ENCODE measurements at regions not wholly inside any gene's neighbourhood (a gene's known extent, or its start where the extent isn't known, plus 50 kb on each side); places are given as distances from the start of the nearest gene placed in this dataset.

DNA sequence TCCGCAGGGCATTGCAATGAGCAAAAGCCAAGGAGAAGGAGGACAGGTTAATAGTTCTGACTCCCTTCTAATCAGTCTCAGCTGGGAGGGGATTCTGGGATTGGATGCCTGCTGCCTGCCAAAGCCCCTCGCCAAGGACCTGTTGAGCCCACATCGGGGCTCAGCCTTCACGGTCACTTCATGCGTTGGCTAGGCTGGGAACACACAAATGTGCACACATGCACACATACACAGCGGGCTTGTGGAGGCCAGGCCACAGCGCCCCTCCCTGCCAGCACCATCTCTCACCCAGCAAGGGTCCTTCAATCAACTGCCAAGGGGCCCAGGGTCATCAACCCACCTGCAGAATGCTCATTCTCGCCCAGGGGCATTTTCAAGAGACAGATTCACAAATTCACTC, 113.9 kb downstream of the C5orf15 start:
- DNase-seq: no peak

DNA sequence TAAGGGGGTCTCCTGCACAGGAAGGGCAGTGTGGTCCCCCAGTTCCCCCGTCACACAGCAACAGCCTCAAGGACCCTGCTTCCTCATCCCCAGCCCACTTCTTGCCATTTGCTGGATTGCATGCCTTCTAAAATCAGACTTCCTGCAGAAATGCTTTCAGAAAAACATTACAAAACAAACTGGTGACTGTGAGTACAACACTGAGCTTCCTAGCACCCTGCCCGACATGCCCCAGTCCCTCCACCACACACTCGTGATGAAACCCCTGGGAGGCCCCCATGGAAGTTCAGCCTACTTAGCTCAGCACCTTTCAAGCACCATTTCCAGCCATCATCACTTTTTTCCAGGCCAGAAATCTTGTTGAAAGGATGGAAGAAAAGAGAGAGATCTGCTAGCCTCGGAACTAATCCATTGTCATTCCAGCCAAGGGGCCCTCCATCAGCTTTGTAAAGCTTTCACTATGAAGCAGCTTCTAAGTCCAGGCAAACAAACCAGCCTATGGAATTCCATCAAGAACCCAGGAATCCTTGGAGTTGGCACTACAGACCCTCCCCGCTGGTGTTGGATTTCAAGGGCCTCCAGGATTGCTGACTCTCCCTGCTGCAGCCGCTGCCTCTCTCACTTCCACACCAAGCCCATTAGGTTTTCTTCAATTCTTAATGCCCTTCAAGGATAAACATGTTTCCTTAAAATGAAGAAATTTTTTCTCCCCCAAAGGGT, 114.6 kb downstream of the C5orf15 start:
- DNase-seq: no peak

DNA sequence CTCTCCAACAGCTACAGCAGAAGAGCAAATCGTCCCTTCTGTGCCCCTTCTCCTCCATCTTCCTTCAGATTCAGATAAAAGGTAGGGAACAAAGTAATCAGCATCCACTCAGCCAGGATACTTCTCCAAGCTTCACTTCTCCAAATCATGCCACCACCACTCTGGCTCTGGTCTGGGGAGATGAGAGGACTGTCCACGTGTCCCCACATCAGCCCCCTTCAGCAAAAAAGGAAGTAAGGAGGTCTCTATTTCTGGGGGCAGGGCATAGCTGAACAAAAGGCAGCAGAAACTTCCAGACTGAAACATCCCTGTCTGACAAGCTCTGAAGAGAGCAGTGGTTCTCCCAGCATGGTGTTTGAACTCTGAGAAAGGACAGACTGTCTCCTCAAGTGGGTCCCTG, 116.9 kb downstream of the C5orf15 start:
- no peak for DNase-seq

DNA sequence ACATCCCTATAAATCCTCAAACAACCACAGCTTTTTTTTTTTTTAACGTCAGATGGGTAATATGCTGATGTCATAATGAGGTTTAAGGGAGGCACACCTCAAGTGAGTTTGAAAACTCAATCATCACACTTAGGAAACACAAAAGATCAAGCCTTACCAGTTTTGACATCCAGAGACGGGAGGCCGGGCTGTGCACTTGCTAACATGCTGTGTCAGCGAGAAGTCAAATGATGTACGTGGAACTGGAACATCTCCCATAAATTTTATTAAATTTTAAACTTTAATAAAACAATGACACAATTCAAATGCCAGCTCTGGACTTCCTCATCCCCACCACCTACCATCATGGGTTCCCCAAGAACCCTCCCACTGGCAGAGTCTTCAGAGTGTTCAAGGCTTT, 117.6 kb downstream of the C5orf15 start:
- no peak for DNase-seq

DNA sequence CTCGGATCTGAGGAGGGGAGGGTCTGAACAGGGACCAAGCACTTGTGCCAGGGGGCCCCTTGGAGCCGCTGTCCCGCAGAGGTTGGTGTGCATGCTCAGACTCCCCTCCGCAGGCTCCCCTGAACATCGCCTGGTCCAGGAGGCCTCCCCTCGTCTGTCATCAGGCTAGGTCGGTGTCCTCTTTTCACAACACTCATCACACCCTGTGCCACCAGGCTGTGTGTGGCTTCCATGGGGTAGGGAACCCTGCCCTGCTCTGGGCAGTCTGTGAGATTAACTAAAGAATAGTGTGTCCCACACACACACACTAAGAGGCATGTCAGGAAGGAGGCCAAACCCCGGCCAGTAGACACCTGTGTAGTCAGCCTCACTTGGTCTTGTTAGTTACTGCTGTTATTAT, 119.3 kb downstream of the C5orf15 start:
- no peak for DNase-seq

DNA sequence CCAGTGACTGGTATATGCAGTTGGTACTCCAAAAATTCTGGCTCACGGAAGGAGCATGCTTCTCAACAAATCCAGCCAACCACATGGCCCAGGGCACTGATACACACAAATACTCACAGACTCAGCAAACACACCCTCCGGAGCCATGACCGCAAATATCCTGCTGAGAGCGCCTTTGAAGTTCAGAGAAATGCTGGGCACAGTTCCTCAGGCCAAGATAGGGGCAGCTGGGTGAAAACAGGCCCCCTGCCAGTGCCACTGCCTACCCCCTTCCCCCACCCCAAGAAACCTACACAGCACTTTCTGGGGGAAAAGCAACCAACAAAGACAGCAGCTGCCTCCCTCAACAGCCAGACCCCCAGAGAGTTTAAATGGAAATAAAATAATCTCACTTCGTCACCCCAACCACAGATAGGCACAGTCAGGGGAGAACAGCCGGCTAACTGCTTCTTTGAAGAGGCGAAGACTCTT, 120.0 kb downstream of the C5orf15 start:
- DNase-seq: no peak

DNA sequence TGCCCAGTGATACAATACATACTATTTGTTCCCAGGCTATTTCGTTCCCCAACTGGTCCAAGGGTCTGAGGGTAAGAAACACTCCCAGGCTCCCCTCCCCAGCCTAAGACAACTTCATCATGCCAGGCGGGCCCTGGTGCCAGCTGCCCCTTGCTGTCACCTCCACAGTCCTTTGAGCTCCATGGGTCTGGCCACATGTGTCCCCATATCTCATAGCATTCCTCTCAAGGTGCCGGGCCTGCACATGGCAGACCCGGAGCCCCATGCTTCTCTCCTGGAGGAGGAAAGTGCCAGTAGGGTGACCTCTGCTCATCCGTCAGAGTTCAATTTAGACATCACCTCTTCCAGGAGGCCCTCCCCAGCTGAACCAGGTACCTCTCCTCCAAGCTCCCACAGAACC, 120.5 kb downstream of the C5orf15 start:
- DNase-seq: no peak

DNA sequence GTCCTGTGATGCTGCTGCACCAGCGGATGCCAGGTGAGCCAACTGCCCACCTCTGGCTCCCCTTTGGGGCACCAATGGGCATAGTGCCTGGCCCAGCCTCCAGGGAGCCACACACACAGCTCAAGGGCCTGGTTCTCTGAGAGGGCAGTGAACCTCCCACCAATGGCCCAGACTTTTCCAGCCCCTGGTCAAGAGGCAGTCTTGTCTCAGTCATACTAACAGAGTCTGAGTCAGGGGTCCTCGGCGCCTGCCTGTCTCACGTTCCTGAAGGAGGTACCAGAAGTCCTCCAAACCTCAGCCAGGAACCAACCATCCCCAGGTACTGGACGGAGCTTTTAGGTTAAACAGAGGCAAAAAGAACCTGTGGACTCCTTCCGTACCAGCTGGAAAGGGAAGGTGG, 121.1 kb downstream of the C5orf15 start:
- DNase-seq: no peak

DNA sequence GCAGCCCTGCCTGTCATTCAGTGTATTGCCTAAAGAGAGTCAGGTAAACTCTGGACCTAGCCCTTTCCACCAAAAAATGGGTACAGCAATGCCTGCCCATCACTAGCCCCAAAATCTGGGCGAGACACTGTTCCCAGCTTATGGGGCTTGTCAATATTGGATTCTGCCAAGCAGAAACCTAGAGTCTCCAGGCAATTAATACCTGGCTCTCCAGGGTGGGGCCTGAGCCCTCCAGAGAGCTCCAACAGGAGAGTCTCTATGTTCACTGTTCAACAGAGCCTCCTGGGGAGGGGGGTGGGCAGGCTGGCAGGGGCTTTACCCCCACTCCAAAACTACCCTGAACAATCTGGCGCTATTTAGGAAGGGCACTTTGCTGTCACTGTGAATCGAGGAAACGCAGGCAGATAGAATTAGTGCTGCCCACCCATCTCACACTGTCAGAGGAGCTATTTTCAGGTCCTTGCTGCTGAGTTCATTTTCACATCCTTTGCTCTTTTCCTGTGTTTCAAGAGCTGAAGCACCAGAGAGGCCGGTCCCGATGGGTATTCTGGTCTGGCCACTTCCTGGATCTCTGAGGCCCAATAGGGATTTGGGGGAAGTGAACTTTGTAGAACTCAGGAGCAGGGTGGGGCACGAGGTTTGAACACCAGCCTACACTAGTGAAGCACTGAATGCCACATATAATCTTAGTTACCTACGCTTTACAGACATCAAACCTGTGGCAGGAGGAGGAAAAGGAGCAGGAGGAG, 121.8 kb downstream of the C5orf15 start:
- DNase-seq: no peak

DNA sequence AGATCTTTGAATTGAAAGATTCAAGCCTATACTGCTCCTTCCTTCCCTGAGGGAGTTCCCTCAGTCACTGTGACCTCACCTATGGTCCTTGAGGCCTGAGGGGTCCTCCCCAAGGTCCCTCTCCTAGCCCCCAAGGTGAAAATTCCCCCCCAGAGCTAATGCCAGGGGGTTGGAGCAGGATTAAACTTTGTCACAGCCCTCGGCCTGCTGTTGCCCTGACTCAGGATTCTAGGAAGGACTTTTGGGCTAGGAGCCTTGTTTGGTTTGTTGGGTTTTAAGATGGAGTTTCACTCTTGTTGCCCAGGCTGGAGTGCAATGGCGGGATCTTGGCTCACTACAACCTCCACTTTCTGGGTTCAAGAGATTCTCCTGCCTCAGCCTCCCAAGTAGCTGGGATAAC, 123.2 kb downstream of the C5orf15 start:
- no peak for DNase-seq

DNA sequence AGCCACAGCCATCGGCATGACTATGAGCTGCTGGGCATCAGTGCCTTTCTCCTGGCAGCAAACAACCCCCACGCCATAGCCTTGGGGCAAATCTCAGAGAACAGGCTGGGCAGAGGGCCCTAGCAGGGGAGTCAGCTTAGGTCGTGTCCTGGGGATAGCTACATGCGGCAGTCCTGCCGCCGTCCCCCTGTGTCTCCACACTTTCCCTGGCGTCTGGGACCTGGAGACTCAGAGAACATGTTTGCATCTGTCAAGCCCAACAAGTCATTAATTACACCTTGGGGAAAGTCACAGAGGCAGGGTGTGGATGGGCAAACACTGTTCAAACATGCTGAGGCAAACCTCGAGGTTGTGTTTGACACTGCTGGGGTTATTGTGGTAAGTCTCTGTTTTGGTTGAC, 123.6 kb downstream of the C5orf15 start:
- DNase-seq: no peak

DNA sequence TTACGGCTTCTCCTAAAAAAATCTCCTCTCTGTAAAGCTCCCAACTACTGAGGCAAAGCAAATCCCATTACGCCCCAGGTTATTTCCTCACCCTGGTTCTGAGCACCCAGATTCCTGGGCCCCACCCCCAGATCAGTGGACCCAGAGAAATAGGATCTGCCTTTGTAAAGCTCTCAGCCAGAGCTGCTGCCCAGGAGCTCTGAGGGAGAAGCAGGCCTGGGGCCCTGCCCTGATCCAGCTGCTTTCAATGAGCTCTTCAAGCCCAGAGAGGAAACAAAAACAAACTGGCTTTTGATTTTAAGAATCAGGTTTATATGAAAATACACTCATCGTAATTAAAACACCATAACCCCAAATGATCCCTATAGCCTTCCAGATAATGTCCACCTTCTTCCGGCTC, 124.5 kb downstream of the C5orf15 start:
- no peak for DNase-seq

DNA sequence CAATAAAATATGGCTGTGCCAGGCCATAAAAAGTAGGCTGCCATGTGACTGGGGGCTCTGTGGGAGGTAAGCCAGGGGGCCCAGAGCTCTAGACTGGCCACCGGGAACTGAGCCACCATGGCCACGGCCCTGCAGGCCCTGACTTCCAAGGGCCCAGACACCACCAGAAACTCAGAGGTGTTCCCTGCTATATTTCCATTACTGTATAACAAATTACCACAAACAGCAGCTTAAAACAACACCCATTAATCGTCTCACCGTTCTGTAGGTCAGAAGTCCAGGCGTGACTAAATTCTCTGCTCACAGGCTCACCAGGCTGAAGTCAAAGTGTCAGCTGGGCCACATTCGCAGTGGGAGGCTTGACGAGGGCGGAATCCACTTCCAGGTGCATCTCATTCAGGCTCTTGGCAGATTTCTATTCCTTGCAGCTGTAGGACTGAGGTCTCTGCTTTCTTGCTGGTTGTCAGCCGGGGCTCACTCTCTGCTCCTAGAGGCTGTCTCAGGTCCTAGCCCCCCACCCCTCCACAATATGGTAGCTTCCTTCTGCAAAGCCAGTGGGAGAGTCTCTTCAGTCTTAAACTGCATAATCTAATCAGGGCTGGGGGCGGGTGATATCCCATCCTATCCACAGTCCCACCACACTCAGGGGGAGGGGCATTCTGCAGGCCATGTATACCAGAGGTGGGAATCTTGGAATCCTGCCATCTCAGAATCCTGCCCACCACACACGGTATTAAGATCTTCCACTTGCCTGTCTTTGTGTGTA, 125.4 kb downstream of the C5orf15 start:
- DNase-seq: no peak

DNA sequence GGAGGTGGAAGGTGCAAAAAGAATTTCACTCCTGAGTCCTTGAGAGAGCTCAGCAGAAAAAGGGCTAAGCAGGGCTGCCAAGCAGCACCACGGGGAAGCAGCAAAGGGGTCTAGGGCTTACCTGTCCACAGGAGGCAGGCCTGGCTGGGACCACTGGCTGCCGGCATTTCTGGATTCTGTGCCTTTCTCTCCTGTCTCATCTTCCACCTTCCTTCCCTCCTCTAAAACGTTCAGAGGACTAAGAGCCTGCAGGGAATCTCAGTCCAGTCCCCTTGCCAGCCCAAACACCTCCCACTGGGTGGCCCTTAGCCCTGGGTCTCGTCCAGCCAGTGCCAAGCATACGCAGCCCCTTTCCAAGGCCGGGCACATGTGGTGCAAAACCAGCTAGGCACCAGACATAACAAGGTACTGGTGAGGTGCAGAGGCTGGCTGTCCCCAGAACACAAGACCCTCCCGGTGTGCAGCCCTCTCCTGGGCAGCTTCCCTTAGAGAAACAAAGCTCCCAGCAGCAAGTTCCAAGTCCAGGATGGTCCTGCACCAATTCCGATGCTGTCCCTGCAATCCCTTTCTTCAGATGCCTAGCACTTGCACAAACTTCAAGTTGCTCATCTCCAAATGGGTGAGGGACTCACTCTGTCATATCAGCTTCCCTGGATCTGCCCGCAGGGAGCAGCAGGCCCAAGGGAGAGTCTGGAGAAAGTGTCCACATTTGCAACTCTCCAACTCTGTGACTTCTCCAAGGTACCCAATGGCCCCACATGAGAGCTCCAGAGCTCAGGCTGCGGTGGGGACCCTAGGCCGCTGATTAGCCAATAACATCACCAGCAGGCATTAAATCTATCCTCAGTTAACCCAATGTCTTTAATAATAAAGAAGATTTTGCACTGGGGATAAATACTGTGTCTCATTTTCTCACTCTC, 126.3 kb downstream of the C5orf15 start:
- DNase-seq: no peak

DNA sequence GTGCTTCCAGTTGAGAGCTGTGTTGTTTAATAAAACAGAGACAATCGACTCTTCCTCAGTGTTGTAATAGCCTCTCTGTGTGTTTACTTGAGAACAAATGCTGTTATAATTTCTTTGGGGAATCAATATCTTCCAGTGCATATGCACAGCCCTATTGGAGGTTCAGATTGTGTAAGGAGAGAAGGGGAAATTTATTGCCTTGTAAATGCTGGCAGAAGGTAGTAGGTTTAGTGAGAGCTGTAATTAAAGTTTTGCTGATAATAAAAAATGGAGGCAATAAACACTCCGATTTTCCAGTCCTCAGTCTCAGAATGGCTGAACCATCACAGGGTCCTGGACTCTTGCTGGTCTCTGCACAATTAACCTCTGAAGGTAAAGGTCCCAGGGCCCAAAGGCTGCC, 128.3 kb downstream of the C5orf15 start:
- no peak for DNase-seq

DNA sequence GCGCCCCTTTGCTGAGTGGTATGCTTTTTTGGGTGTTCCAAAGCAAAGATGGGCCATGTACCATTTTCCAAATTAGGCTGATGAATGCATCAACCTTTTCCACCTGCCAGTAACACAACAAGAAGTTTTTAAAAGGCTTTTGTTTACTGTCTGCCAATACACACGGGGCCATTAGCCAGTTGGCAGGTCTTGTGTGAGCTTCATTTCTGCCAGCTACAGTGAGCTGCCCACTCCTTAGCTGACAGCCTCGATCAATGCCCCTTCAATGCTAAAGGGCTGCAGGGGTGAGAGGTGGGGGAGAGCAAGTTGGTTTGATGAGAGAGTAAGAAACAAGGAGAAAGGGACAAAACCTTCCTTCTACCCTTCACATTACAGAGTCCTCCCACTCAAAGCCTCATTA, 128.7 kb downstream of the C5orf15 start:
- DNase-seq: no peak

DNA sequence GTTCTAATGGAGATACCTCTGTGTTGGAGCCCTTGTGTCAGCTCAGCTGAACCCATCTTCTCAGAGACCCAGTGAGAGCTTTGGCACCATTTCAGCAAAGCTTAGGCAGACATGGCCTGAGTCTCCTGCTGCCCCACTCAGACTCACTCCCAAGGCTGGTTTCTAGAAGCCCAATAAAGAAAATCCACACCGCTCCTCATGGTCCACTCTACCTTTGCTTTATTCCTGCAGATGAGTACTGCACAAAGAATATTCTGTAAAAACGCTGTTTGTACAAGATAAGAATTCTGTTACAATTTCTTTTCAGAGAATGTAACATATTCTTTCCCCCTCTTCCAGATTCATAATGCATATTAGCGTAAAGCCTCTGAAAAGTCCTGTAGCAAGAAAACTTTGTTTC, 129.3 kb downstream of the C5orf15 start:
- no peak for DNase-seq

DNA sequence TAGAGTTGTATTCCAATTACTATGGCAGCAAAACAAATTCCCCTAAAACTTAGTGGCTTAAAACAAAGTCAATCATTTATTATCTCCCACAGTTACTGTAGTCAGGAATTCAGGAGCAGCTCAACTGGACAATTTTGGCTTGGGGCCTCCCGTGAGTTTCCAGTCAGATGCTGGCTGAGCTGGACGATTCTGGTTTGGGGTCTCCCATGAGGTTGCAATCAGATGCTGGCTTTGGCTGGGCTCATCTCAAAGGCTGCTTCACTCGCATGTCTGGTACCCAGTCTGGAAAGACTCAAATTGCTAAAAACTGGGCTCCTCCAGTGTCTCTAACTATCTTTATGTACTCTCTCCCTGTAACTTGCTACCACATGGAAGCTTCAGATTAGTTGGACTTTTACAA, 130.1 kb downstream of the C5orf15 start:
- DNase-seq: no peak

DNA sequence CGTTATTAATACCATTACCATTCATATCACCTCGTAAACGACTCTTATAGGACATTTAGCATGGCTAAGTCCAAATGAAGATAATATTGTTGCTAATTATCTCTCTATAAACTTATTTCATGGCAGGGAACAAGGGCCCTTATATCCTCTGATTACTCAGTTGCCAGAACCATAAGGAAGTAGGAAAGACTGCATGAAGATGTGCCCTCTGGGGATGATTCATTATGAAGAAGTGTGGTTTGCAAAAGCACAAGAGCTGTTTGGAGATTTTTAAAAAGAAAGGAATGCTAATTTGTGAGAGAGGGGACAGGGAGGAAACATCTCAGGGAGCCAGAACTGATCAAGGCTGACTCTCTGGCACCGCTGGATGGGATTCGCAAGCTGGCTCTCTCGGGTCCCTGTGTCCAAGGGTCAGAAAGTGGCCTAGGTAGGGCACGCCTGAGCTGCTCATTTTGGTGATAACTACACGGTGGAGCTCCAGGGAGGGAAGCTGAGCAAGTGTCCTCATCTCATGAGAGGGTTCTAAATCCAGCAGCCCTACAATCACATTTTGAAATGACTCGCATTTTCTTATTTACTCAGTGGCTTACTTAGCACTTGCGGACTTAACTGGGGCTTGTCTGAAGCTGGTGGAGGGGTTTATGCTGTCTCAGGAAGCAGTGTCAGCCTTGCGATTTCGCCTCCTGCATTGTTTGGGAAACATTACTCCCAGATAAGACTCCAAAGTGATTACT, 136.8 kb downstream of the C5orf15 start:
- DNase-seq: no peak

DNA sequence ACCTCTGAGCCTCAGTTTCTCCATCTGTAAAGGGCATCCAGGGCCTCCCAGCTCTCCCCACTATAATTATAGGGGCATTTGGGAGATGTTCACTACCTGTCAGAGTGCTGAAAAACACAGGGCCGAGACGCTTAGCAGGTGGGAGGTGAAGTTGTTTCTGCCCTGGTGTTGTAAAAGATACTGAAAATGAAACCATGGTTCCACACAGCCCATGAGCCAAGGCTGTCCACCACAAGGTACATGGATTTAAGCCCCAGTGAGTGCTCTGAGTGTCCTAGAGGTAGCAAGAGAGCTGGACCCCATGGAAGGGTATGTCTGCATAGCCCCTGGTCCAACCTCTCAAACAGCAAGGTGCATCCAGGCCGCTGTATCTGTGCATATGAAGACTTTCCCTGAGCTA, 137.5 kb downstream of the C5orf15 start:
- DNase-seq: no peak

DNA sequence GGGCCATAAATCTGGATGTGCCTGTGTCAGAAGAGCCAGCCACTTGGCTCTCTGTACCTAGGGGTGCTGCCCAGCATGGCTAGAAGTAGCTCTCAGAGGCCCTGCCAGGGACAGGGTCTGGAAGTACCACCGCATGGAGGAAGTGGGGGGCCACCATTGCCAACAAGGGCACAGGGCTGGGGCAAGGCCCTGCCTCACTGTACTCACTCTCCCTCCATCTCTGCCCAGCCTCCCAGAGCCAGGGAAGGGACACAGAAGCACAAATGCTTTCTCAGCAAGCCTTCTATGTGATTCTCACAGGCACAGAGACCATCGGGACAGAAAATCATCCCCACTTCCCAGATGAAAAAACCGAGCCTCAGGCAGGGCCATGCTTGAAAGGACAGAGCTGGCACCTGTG, 138.1 kb downstream of the C5orf15 start:
- no peak for DNase-seq
